Naive thymus-derived CD8-positive, alpha-beta T cell (primary cell): ENCODE measurements at regions not wholly inside any gene's neighbourhood (a gene's known extent, or its start where the extent isn't known, plus 50 kb on each side); places are given as distances from the start of the nearest gene placed in this dataset.
A peak's percentile ranks its signal among the peaks of the same experiment; 100 is the strongest.

ENCODE experiments used
- ATAC-seq, 2 donors: fragments of 150-1000 bp; cut with Tn5 transposase in 1 of 2; sonication (Bioruptor Pico), chemical (Tn5 transposase) in 1 of 2; 1 replicate in 1 of 2; 2 replicates in 1 of 2; pipeline ENCODE4 v1.10.0; 2021; ENCODE audit warnings: mild to moderate bottlenecking in 2 of 2, moderate library complexity in 2 of 2
- POLR2A ChIA-PET: fragments of 350-600 bp; sonication (Branson Sonifier 250); formaldehyde crosslinking; loops from one replicate; lab custom pipeline; 2021; ENCODE audit warnings: antibody characterized with exemption; lab: Charles Lee
- DNase-seq, 10 donors: peaks; one replicate each; pipeline versions ENCODE4 v3.0.0 to v3.0.0-alpha.2; 2020 to 2022
- H3K27ac Mint-ChIP-seq, 10 donors: one replicate each; pipeline ENCODE4 v1.8.0; 2020 to 2022; ENCODE audit warnings: mild to moderate bottlenecking in 10 of 10, mixed read lengths in 10 of 10, moderate library complexity in 4 of 10, inconsistent platforms in 1 of 10
- H3K27me3 Mint-ChIP-seq, 5 donors: one replicate each; pipeline ENCODE4 v1.8.0; 2021 to 2022; ENCODE audit warnings: mixed read lengths in 5 of 5
- H3K36me3 Mint-ChIP-seq, 3 donors: one replicate each; pipeline ENCODE4 v1.8.0; 2020 to 2022; ENCODE audit warnings: mixed read lengths in 3 of 3, mild to moderate bottlenecking in 2 of 3, inconsistent platforms in 1 of 3
- H3K4me1 Mint-ChIP-seq, 4 donors: one replicate each; pipeline ENCODE4 v1.8.0; 2021 to 2022; ENCODE audit warnings: mixed read lengths in 4 of 4
- H3K4me3 Mint-ChIP-seq, 10 donors: one replicate each; pipeline ENCODE4 v1.8.0; 2020 to 2022; ENCODE audit warnings: mild to moderate bottlenecking in 10 of 10, mixed read lengths in 10 of 10, moderate library complexity in 6 of 10, inconsistent platforms in 1 of 10
- H3K9me3 Mint-ChIP-seq, 9 donors: one replicate each; pipeline ENCODE4 v1.8.0; 2020 to 2022; ENCODE audit warnings: mixed read lengths in 9 of 9, mild to moderate bottlenecking in 3 of 9, inconsistent platforms in 1 of 9, moderate library complexity in 1 of 9

GRCh38 chr15:39495871-39496840 lies 84.7 kb upstream of the THBS1 start:
- peaks cover 0 to 15% (median 2%) of the 10 kb centered on the region in 5 donors for H3K27me3 Mint-ChIP-seq

GRCh38 chr15:39497016-39497758 lies 83.7 kb upstream of the THBS1 start:
- ATAC-seq = no peak

More at GRCh38 chr15:39495871-39496840, 84.7 kb upstream of the THBS1 start:
- ATAC-seq (no peak), DNase-seq (no peak)
- Mint-ChIP-seq H3K9me3 (no peaks in the 10 kb centered on the region), H3K4me1 (peaks cover 5 to 17% (median 7%) of the 10 kb centered on the region in 4 donors), H3K27ac (no peak overlapping the region), H3K4me3 (no peak overlapping the region), H3K36me3 (peaks cover 0 to 4% (median 0%) of the 10 kb centered on the region in 3 donors)
- POLR2A ChIA-PET = no interaction called here

GRCh38 chr15:39497759-39498565 lies 82.9 kb upstream of the THBS1 start:
- POLR2A ChIA-PET = no interaction called here
- H3K27me3 Mint-ChIP-seq = peaks cover 0 to 10% (median 0%) of the 10 kb centered on the region in 5 donors
- peaks cover 5 to 17% (median 7%) of the 10 kb centered on the region in 4 donors for H3K4me1 Mint-ChIP-seq
- H3K36me3 Mint-ChIP-seq = peaks cover 0 to 4% (median 0%) of the 10 kb centered on the region in 3 donors
- ATAC-seq (no peak), DNase-seq (no peak)
- H3K9me3 Mint-ChIP-seq = no peaks in the 10 kb centered on the region
- H3K4me3 Mint-ChIP-seq = no peak overlapping the region
- peak overlapping the region in 1 of 10 donors; percentile 50 for H3K27ac Mint-ChIP-seq

More at GRCh38 chr15:39497016-39497758, 83.7 kb upstream of the THBS1 start:
- no peak overlapping the region for H3K4me3 Mint-ChIP-seq
- POLR2A ChIA-PET = no interaction called here
- H3K36me3 Mint-ChIP-seq = peaks cover 0 to 4% (median 0%) of the 10 kb centered on the region in 3 donors
- no peaks in the 10 kb centered on the region for H3K9me3 Mint-ChIP-seq
- peaks cover 0 to 15% (median 2%) of the 10 kb centered on the region in 5 donors for H3K27me3 Mint-ChIP-seq
- H3K27ac Mint-ChIP-seq = no peak overlapping the region
- no peak for DNase-seq
- peaks cover 5 to 17% (median 7%) of the 10 kb centered on the region in 4 donors for H3K4me1 Mint-ChIP-seq

GRCh38 chr15:39498629-39499028 lies 82.2 kb upstream of the THBS1 start:
- POLR2A ChIA-PET = no interaction called here
- Mint-ChIP-seq H3K4me3 (no peak overlapping the region), H3K27me3 (peaks cover 0 to 10% (median 0%) of the 10 kb centered on the region in 5 donors), H3K4me1 (peaks cover 5 to 15% (median 7%) of the 10 kb centered on the region in 4 donors), H3K9me3 (no peaks in the 10 kb centered on the region), H3K27ac (no peak overlapping the region), H3K36me3 (peaks cover 0 to 4% (median 0%) of the 10 kb centered on the region in 3 donors)
- ATAC-seq (no peak), DNase-seq (no peak)

- DNase-seq (no peak), ATAC-seq (no peak)
- Mint-ChIP-seq H3K27ac (no peak overlapping the region), H3K4me1 (peaks cover 5 to 15% (median 7%) of the 10 kb centered on the region in 4 donors), H3K36me3 (peaks cover 0 to 4% (median 0%) of the 10 kb centered on the region in 3 donors), H3K9me3 (no peaks in the 10 kb centered on the region), H3K27me3 (peaks cover 0 to 10% (median 0%) of the 10 kb centered on the region in 5 donors), H3K4me3 (no peak overlapping the region)
- POLR2A ChIA-PET = no interaction called here
Measured at GRCh38 chr15:39499042-39499441, 81.8 kb upstream of the THBS1 start.

- H3K36me3 Mint-ChIP-seq = peaks cover 0 to 4% (median 0%) of the 10 kb centered on the region in 3 donors
- peaks cover 2 to 11% (median 7%) of the 10 kb centered on the region in 4 donors for H3K4me1 Mint-ChIP-seq
Measured at GRCh38 chr15:39499681-39500080, 81.2 kb upstream of the THBS1 start.

GRCh38 chr15:39501366-39502081 lies 79.4 kb upstream of the THBS1 start:
- Mint-ChIP-seq H3K27me3 (peaks cover 0 to 3% (median 0%) of the 10 kb centered on the region in 5 donors), H3K4me1 (peaks cover 2 to 11% (median 7%) of the 10 kb centered on the region in 4 donors), H3K4me3 (no peak overlapping the region), H3K9me3 (no peaks in the 10 kb centered on the region), H3K36me3 (peaks cover 0 to 4% (median 0%) of the 10 kb centered on the region in 3 donors), H3K27ac (no peak overlapping the region)
- no peak for ATAC-seq
- DNase-seq = no peak
- POLR2A ChIA-PET = no interaction called here

More at GRCh38 chr15:39499681-39500080, 81.2 kb upstream of the THBS1 start:
- no peaks in the 10 kb centered on the region for H3K9me3 Mint-ChIP-seq
- DNase-seq (no peak), ATAC-seq (no peak)
- H3K27ac Mint-ChIP-seq = no peak overlapping the region
- POLR2A ChIA-PET = no interaction called here
- H3K27me3 Mint-ChIP-seq = peaks cover 0 to 10% (median 0%) of the 10 kb centered on the region in 5 donors
- H3K4me3 Mint-ChIP-seq = no peak overlapping the region

- H3K36me3 Mint-ChIP-seq = peaks cover 0 to 4% (median 0%) of the 10 kb centered on the region in 3 donors
- H3K27me3 Mint-ChIP-seq = peaks cover 0 to 3% (median under 1%) of the 10 kb centered on the region in 5 donors
- POLR2A ChIA-PET = no interaction called here
- ATAC-seq = no peak
- peaks cover 2 to 11% (median 7%) of the 10 kb centered on the region in 4 donors for H3K4me1 Mint-ChIP-seq
- DNase-seq = no peak
- H3K27ac Mint-ChIP-seq = no peak overlapping the region
- no peaks in the 10 kb centered on the region for H3K9me3 Mint-ChIP-seq
- no peak overlapping the region for H3K4me3 Mint-ChIP-seq
Measured at GRCh38 chr15:39502082-39502447, 78.8 kb upstream of the THBS1 start.

- peaks cover 0 to 7% (median 2%) of the 10 kb centered on the region in 5 donors for H3K27me3 Mint-ChIP-seq
- DNase-seq (no peak), ATAC-seq (no peak)
- no peak overlapping the region for H3K4me3 Mint-ChIP-seq
- peaks cover 2 to 5% (median 4%) of the 10 kb centered on the region in 4 donors for H3K4me1 Mint-ChIP-seq
- H3K9me3 Mint-ChIP-seq = no peaks in the 10 kb centered on the region
- H3K27ac Mint-ChIP-seq = peak overlapping the region in 1 of 10 donors; percentile 76
- H3K36me3 Mint-ChIP-seq = peaks cover 0 to 4% (median 0%) of the 10 kb centered on the region in 3 donors
- POLR2A ChIA-PET = interaction anchor here (0.7 kb wide), 1 partner anchor 16 kb away, joined by 4 read pairs; no protein-coding TSS in a partner anchor
Measured at GRCh38 chr15:39502611-39503195, 78.2 kb upstream of the THBS1 start.

GRCh38 chr15:39503526-39503925 lies 77.4 kb upstream of the THBS1 start:
- DNase-seq (no peak), ATAC-seq (no peak)
- Mint-ChIP-seq H3K36me3 (peaks cover 0 to 4% (median 0%) of the 10 kb centered on the region in 3 donors), H3K27ac (no peak overlapping the region), H3K9me3 (no peaks in the 10 kb centered on the region), H3K4me1 (no peaks in the 10 kb centered on the region), H3K27me3 (peaks cover 0 to 15% (median 2%) of the 10 kb centered on the region in 5 donors), H3K4me3 (no peak overlapping the region)
- POLR2A ChIA-PET = no interaction called here

- DNase-seq (no peak), ATAC-seq (no peak)
- H3K27ac Mint-ChIP-seq = no peak overlapping the region
- H3K4me3 Mint-ChIP-seq = no peak overlapping the region
- H3K27me3 Mint-ChIP-seq = peaks cover 0 to 15% (median 2%) of the 10 kb centered on the region in 5 donors
- no peaks in the 10 kb centered on the region for H3K4me1 Mint-ChIP-seq
- no peaks in the 10 kb centered on the region for H3K36me3 Mint-ChIP-seq
- POLR2A ChIA-PET = no interaction called here
- H3K9me3 Mint-ChIP-seq = no peaks in the 10 kb centered on the region
Measured at GRCh38 chr15:39504808-39505207, 76.1 kb upstream of the THBS1 start.
